Epithelial cell of esophagus (primary cell): ENCODE measurements at regions not wholly inside any gene's neighbourhood (a gene's known extent, or its start where the extent isn't known, plus 50 kb on each side); places are given as distances from the start of the nearest gene placed in this dataset.
A peak's percentile ranks its signal among the peaks of the same experiment; 100 is the strongest.

ENCODE experiments used
- DNase-seq: peaks from one replicate; pipeline ENCODE4 v3.0.0; 2010; ENCODE audit warnings: low read depth
- H3K4me3 ChIP-seq: 2 replicates; pipeline ENCODE4 v1.5.1; 2011; ENCODE audit warnings: mild to moderate bottlenecking, low read length, control low read depth
- CTCF ChIP-seq: IDR thresholded peaks from 2 replicates; pipeline ENCODE4 v1.5.1; 2011; ENCODE audit warnings: low read depth, mild to moderate bottlenecking, low read length, control low read depth, inconsistent platforms; ENCODE audit not compliant: insufficient read depth; ENCODE audit errors: missing control alignments

GRCh38 chr16:65499566-65499965 is 377.7 kb upstream of the CDH11 start:
- no peak for DNase-seq
- no peak overlapping the region for H3K4me3 ChIP-seq
- TF ChIP-seq CTCF, result no peak

- DNase-seq, result no peak
- no peak for TF ChIP-seq CTCF
- no peak overlapping the region for H3K4me3 ChIP-seq
These were observed 375.7 kb upstream of the CDH11 start for GRCh38 chr16:65497571-65497970.

- DNase-seq, result no peak
- no peak for TF ChIP-seq CTCF
- H3K4me3 ChIP-seq, result no peak overlapping the region
These were observed 373.2 kb upstream of the CDH11 start for GRCh38 chr16:65495106-65495505.

- no peak for DNase-seq
- no peak for TF ChIP-seq CTCF
- no peak overlapping the region for H3K4me3 ChIP-seq
These were observed 372.7 kb upstream of the CDH11 start for GRCh38 chr16:65494609-65495008.

- no peak for TF ChIP-seq CTCF
- H3K4me3 ChIP-seq, result no peak overlapping the region
- DNase-seq, result no peak
These were observed 372.2 kb upstream of the CDH11 start for GRCh38 chr16:65494080-65494479.

GRCh38 chr16:65490286-65490685 is 368.4 kb upstream of the CDH11 start:
- no peak overlapping the region for H3K4me3 ChIP-seq
- no peak for DNase-seq
- TF ChIP-seq CTCF, result no peak

- TF ChIP-seq CTCF, result no peak
- peak; percentile 72 for DNase-seq
- H3K4me3 ChIP-seq, result no peak overlapping the region
These were observed 367.7 kb upstream of the CDH11 start for GRCh38 chr16:65489531-65490023.
